ENCODE measurements at regions not wholly inside any gene's neighbourhood (a gene's known extent, or its start where the extent isn't known, plus 50 kb on each side); places are given as distances from the start of the nearest gene placed in this dataset.

DNA sequence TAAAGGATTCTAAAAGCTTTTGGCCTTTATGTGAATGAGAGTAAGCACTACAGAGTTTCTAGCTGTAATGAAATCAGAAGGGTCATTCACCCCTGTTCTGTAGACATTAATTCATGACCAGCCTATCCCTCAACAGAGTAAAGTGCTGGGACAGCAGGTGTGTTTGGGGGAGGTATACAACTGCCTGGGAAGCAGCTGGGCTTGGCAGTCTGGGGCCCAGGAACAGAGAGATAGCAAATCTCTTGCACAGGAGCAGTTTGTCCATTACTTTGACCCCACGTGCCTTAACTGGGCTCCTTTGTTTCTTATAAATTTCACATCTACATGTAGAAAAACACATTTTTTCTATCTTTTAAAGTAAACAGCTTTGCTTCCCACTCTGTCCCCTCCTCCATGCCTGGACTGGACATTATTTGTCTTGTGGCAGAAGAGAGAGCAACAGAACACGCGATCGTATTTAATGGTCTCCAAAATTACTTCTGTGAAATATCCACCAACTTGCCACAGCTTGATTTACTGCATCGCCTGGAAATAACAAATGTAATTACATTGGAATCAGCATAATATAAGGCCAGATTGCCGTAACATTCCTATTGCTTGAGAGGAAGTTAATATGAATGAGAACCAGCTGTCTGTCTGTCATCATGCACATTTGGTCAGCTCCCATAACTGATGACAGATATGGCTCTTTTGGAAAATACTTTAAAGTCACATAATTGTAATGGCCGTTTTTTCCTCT is 263.8 kb downstream of the RBM43 start:
- TF ChIP-seq, protein P1, sequence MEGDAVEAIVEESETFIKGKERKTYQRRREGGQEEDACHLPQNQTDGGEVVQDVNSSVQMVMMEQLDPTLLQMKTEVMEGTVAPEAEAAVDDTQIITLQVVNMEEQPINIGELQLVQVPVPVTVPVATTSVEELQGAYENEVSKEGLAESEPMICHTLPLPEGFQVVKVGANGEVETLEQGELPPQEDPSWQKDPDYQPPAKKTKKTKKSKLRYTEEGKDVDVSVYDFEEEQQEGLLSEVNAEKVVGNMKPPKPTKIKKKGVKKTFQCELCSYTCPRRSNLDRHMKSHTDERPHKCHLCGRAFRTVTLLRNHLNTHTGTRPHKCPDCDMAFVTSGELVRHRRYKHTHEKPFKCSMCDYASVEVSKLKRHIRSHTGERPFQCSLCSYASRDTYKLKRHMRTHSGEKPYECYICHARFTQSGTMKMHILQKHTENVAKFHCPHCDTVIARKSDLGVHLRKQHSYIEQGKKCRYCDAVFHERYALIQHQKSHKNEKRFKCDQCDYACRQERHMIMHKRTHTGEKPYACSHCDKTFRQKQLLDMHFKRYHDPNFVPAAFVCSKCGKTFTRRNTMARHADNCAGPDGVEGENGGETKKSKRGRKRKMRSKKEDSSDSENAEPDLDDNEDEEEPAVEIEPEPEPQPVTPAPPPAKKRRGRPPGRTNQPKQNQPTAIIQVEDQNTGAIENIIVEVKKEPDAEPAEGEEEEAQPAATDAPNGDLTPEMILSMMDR (IDR thresholded peaks at IDR 0.05) = no peak
- no peak for TF ChIP-seq POLR2A (IDR thresholded peaks at IDR 0.05)
